ENCODE measurements at regions not wholly inside any gene's neighbourhood (a gene's known extent, or its start where the extent isn't known, plus 50 kb on each side); places are given as distances from the start of the nearest gene placed in this dataset.

GRCh38 chr2:12602661-12603060, 114.1 kb upstream of the TRIB2 start:
- no peaks in the 10 kb centered on the region for H3K27me3 Mint-ChIP-seq
- no peak for DNase-seq
- no peaks in the 10 kb centered on the region for H3K9me3 Mint-ChIP-seq
- no peak overlapping the region for H3K27ac Mint-ChIP-seq
- no peak overlapping the region for H3K4me3 Mint-ChIP-seq
- no peaks in the 10 kb centered on the region for H3K36me3 Mint-ChIP-seq
- peaks cover 10% of the 10 kb centered on the region for H3K4me1 Mint-ChIP-seq

GRCh38 chr2:12603781-12604295, 112.9 kb upstream of the TRIB2 start:
- Mint-ChIP-seq H3K4me3 (no peak overlapping the region), H3K27me3 (no peaks in the 10 kb centered on the region), H3K4me1 (peaks cover 14% of the 10 kb centered on the region), H3K9me3 (no peaks in the 10 kb centered on the region), H3K27ac (no peak overlapping the region), H3K36me3 (no peaks in the 10 kb centered on the region)
- no peak for DNase-seq

DNA sequence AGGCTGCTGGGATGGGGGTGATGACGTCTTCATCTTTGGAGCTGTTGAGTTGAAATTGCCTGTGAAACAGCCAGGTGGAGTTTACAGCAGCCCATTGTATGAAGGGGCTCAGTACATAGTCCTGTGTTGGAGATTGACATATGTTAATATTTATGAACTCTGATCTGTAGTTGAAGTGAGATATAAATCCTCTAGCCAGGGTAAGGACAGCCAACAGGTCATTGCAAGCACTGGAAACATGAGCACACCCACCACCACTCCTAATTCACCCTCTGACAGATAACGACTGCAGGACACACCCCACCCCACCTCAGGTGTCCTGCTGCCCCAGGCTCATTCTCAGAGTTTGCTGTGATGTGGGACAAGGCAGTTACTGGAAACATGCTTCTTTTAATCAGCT, 112.4 kb upstream of the TRIB2 start:
- no peak overlapping the region for H3K4me3 Mint-ChIP-seq
- no peak for DNase-seq
- no peak overlapping the region for H3K27ac Mint-ChIP-seq
- H3K27me3 Mint-ChIP-seq, result no peaks in the 10 kb centered on the region
- H3K9me3 Mint-ChIP-seq, result no peaks in the 10 kb centered on the region
- no peaks in the 10 kb centered on the region for H3K36me3 Mint-ChIP-seq
- H3K4me1 Mint-ChIP-seq, result peaks cover 14% of the 10 kb centered on the region

GRCh38 chr2:12605366-12605765, 111.4 kb upstream of the TRIB2 start:
- no peaks in the 10 kb centered on the region for H3K36me3 Mint-ChIP-seq
- H3K27me3 Mint-ChIP-seq, result no peaks in the 10 kb centered on the region
- peaks cover 14% of the 10 kb centered on the region for H3K4me1 Mint-ChIP-seq
- H3K9me3 Mint-ChIP-seq, result peaks cover 3% of the 10 kb centered on the region
- H3K27ac Mint-ChIP-seq, result no peak overlapping the region
- DNase-seq, result no peak
- no peak overlapping the region for H3K4me3 Mint-ChIP-seq

DNA sequence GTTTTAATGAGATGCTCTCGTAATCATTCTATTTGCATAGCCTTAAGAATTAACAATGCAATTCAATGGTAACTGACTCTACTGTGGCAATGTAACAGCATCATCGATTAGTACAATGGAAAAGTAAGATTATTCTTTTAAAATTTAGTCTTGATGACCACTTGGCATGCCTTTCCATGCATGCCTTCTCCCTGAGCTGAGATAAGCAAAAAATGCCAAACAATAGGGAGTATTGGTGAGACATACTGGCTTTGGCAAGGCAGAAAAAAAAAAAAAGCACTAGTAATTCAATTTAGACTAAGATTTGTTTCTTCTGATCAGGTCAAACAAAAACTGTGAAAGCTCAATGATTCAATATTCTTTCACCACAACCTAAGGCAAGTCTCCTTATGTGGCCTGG, 110.8 kb upstream of the TRIB2 start:
- Mint-ChIP-seq H3K9me3 (peaks cover 3% of the 10 kb centered on the region), H3K4me3 (no peak overlapping the region), H3K36me3 (no peaks in the 10 kb centered on the region), H3K27ac (no peak overlapping the region), H3K27me3 (no peaks in the 10 kb centered on the region), H3K4me1 (peaks cover 14% of the 10 kb centered on the region)
- no peak for DNase-seq

DNA sequence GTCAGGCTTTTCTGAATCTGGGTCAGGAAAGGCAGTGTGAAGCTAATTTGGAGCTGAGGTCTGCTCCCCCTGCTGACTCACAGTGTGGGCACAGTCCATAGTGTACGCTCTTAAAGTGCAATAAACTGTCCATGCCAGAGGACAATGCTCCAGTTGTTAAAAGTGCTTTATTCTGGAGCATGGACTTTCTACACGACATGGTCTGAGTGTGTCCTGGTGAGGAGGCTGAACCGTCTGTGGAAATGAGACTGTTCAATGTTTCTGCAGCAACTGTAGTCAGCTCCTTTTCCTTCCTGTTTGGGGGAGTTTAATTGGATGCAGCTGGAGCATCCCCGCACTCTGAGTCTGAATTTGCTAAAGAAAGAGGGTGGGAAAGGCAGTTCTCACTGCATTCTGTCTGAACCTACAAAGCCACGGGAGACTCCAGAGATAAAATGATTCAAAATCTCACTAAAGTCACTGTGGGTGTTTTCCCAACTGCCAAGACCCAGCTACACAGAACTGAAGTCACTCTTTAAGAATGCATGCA, 110.2 kb upstream of the TRIB2 start:
- H3K4me1 Mint-ChIP-seq, result peaks cover 14% of the 10 kb centered on the region
- H3K27ac Mint-ChIP-seq, result no peak overlapping the region
- no peak for DNase-seq
- no peaks in the 10 kb centered on the region for H3K36me3 Mint-ChIP-seq
- H3K27me3 Mint-ChIP-seq, result no peaks in the 10 kb centered on the region
- peaks cover 3% of the 10 kb centered on the region for H3K9me3 Mint-ChIP-seq
- H3K4me3 Mint-ChIP-seq, result no peak overlapping the region

- H3K4me1 Mint-ChIP-seq, result peaks cover 14% of the 10 kb centered on the region
- peaks cover 3% of the 10 kb centered on the region for H3K9me3 Mint-ChIP-seq
- H3K27me3 Mint-ChIP-seq, result no peaks in the 10 kb centered on the region
- no peak overlapping the region for H3K4me3 Mint-ChIP-seq
- no peak overlapping the region for H3K27ac Mint-ChIP-seq
- no peak for DNase-seq
- H3K36me3 Mint-ChIP-seq, result no peaks in the 10 kb centered on the region
Observed at GRCh38 chr2:12607971-12608370, 108.8 kb upstream of the TRIB2 start.

- DNase-seq, result no peak
- Mint-ChIP-seq H3K4me1 (peaks cover 19% of the 10 kb centered on the region), H3K4me3 (no peak overlapping the region), H3K9me3 (peaks cover 3% of the 10 kb centered on the region), H3K36me3 (no peaks in the 10 kb centered on the region), H3K27ac (no peak overlapping the region), H3K27me3 (no peaks in the 10 kb centered on the region)
Observed at GRCh38 chr2:12610314-12610713, 106.4 kb upstream of the TRIB2 start.

DNA sequence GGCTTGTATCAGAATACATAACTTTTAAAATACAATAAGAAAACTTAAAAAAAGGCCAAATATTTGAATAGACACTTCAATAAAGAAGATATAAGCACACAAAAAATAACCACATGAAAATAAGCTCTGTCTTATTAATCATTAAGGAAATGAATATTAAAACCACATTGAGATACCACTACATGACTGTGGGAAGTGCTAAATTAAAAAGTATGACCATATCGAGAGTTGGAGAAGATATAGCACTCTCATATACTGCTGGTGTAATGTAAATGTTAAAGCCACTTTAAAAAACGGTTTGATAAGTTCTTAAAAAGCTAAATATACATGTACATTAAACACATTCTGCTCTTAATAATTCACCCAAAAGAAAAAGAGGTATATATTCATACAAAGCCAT, 104.6 kb upstream of the TRIB2 start:
- H3K9me3 Mint-ChIP-seq, result peaks cover 3% of the 10 kb centered on the region
- no peak for DNase-seq
- H3K36me3 Mint-ChIP-seq, result no peaks in the 10 kb centered on the region
- no peak overlapping the region for H3K27ac Mint-ChIP-seq
- H3K4me3 Mint-ChIP-seq, result no peak overlapping the region
- H3K27me3 Mint-ChIP-seq, result no peaks in the 10 kb centered on the region
- peaks cover 16% of the 10 kb centered on the region for H3K4me1 Mint-ChIP-seq

- no peaks in the 10 kb centered on the region for H3K36me3 Mint-ChIP-seq
- no peaks in the 10 kb centered on the region for H3K27me3 Mint-ChIP-seq
- no peak for DNase-seq
- H3K9me3 Mint-ChIP-seq, result peaks cover 3% of the 10 kb centered on the region
- no peak overlapping the region for H3K4me3 Mint-ChIP-seq
- no peak overlapping the region for H3K27ac Mint-ChIP-seq
- peaks cover 16% of the 10 kb centered on the region for H3K4me1 Mint-ChIP-seq
Observed at GRCh38 chr2:12612671-12613070, 104.1 kb upstream of the TRIB2 start.

- DNase-seq, result no peak
- Mint-ChIP-seq H3K9me3 (peaks cover 3% of the 10 kb centered on the region), H3K27ac (no peak overlapping the region), H3K27me3 (no peaks in the 10 kb centered on the region), H3K36me3 (no peaks in the 10 kb centered on the region), H3K4me1 (peaks cover 13% of the 10 kb centered on the region), H3K4me3 (no peak overlapping the region)
Observed at GRCh38 chr2:12613137-12613835, 103.5 kb upstream of the TRIB2 start.

DNA sequence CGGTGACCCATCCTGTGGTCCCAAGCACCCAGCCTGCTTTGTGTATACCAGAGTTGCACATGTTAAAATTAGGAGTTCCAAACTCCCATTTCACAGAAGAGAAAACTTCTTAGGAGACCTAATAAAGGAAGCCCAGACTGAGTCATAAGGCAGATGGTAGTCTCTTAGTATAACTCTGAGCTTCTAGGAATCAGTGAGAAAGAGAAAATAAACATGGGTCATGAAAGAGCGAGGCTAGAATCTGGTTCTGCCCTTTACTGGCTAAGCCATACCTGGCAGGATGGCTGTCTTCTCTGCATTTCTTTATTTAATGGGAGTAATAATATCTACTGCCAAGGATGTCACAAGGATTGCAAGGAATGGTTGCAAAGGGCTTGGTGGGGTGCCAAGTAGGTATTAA, 101.2 kb upstream of the TRIB2 start:
- Mint-ChIP-seq H3K4me1 (peaks cover 18% of the 10 kb centered on the region), H3K9me3 (no peaks in the 10 kb centered on the region), H3K4me3 (no peak overlapping the region), H3K27me3 (no peaks in the 10 kb centered on the region), H3K36me3 (no peaks in the 10 kb centered on the region), H3K27ac (no peak overlapping the region)
- no peak for DNase-seq

DNA sequence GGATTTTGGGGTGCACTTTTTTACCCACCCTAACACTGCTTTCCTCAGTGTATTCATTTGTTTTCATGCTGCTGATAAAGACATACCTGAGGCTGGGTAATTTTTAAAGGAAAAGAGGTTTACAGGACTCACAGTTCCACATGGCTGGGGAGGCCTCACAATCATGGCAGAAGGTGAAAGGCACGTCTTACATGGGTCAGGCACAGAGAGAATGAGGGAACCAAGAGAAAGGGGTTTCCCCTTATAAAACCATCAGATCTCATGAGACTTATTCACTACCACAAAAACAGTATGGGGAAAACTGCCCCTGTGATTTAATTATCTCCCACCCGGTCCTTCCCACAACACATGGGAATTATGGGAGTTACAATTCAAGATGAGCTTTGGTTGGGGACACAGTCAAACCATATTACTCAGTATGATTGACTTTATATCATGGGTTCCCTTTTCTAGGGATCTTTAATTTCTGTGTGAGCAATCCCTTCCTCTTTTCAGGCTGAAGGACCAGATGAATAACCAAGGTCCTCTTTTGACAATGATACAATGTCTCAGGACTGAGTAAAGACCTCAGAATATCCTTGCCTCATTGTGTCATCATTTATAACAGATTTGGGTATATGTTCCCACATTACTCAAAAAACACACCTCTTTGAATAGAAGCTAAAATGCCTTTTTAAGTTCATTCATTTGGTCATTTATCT, 100.1 kb upstream of the TRIB2 start:
- Mint-ChIP-seq H3K4me3 (no peak overlapping the region), H3K36me3 (no peaks in the 10 kb centered on the region), H3K27me3 (no peaks in the 10 kb centered on the region), H3K4me1 (peaks cover 18% of the 10 kb centered on the region), H3K9me3 (no peaks in the 10 kb centered on the region), H3K27ac (peak overlapping the region; percentile 19)
- no peak for DNase-seq

DNA sequence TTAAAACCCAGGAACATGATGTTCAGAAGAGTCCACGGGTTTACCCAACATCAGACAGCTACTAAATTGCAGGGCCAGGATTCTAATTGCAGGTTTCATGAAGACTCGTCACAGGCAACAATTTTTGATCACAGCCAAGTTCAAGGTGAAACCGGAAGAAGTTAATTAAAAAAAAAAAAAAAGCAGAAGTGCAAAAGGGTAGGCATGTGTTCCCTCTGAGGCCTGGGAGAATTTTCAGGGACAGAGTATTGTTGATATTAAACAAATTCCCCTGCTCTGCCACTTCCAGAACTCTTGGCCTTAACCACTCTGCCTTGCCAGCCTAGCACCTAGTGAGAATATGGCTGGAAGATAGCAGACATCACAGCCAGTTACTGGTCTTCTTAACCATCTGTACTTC, 99.4 kb upstream of the TRIB2 start:
- no peaks in the 10 kb centered on the region for H3K27me3 Mint-ChIP-seq
- H3K27ac Mint-ChIP-seq, result no peak overlapping the region
- H3K36me3 Mint-ChIP-seq, result no peaks in the 10 kb centered on the region
- no peak overlapping the region for H3K4me3 Mint-ChIP-seq
- H3K4me1 Mint-ChIP-seq, result peaks cover 18% of the 10 kb centered on the region
- H3K9me3 Mint-ChIP-seq, result no peaks in the 10 kb centered on the region
- DNase-seq, result no peak

GRCh38 chr2:12617853-12618252, 98.9 kb upstream of the TRIB2 start:
- no peak overlapping the region for H3K4me3 Mint-ChIP-seq
- DNase-seq, result no peak
- H3K27ac Mint-ChIP-seq, result no peak overlapping the region
- H3K36me3 Mint-ChIP-seq, result no peaks in the 10 kb centered on the region
- no peaks in the 10 kb centered on the region for H3K9me3 Mint-ChIP-seq
- peaks cover 18% of the 10 kb centered on the region for H3K4me1 Mint-ChIP-seq
- H3K27me3 Mint-ChIP-seq, result no peaks in the 10 kb centered on the region

DNA sequence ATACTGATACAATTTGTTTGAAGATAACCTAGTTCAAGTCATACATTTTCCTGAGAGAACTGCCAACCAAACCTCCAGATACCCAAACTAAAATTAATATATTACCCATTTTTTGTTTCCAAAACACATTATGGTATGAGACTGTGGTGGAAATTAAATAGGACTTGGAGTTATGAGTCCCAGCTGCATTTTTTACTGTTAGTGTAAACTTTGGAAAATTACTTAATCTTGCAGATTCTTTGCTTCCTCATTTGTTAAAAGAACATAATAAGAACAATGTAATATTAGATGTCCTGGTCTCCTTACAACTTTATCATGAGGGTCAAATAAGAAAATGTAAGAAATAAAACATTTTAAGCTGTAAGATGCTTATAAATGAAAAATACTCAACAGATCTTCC, 98.2 kb upstream of the TRIB2 start:
- H3K36me3 Mint-ChIP-seq, result no peaks in the 10 kb centered on the region
- no peaks in the 10 kb centered on the region for H3K9me3 Mint-ChIP-seq
- no peak overlapping the region for H3K27ac Mint-ChIP-seq
- no peaks in the 10 kb centered on the region for H3K27me3 Mint-ChIP-seq
- DNase-seq, result no peak
- peaks cover 16% of the 10 kb centered on the region for H3K4me1 Mint-ChIP-seq
- H3K4me3 Mint-ChIP-seq, result no peak overlapping the region

Measured in activated naive CD8-positive, alpha-beta T cell treated with anti-CD3 and anti-CD28 coated beads for 36 hours (primary cell).